ENCODE measurements at regions not wholly inside any gene's neighbourhood (a gene's known extent, or its start where the extent isn't known, plus 50 kb on each side); places are given as distances from the start of the nearest gene placed in this dataset.
A peak's percentile ranks its signal among the peaks of the same experiment; 100 is the strongest.

GRCh38 chr12:107144441-107144840 is 51.1 kb upstream of the CRY1 start:
- in situ Hi-C loops (cut with MboI): no loop called here

GRCh38 chr12:107144990-107145389 is 51.6 kb upstream of the CRY1 start:
- 34% methylated on average over 2 of the region's 2 CpGs for WGBS, 2 experiments (ENCODE audit: low coverage in 1 of 2, low lambda C conversion rate in 2 of 2, missing lambda C conversion rate in 2 of 2)

More at GRCh38 chr12:107144441-107144840, 51.1 kb upstream of the CRY1 start:
- TF ChIP-seq EZH2phosphoT487 (IDR thresholded peaks at IDR 0.05; ENCODE audit: insufficient read depth, low read depth) (no peak), EZH2 (IDR thresholded peaks at IDR 0.05; ENCODE audit: insufficient read depth, poor library complexity, severe bottlenecking) (no peak)
- Histone ChIP-seq H3K9ac (no peak overlapping the region), H3K27me3 (replicated peaks; ENCODE audit: insufficient read depth) (0 out of 2 replicates have a peak, but pooled peaks cover 5% of the 10 kb centered on the region), H2AFZ (no peak overlapping the region), H3K9me3 (ENCODE audit: low read depth) (no peaks in the 10 kb centered on the region), H3K79me2 (ENCODE audit: insufficient read depth) (no peaks in the 10 kb centered on the region), H3F3A (ENCODE audit: insufficient read depth) (no peaks in the 10 kb centered on the region), H4K20me1 (ENCODE audit: insufficient read depth) (no peaks in the 10 kb centered on the region), H3K9me2 (ENCODE audit: insufficient read depth) (no peaks in the 10 kb centered on the region), H3K36me3 (ENCODE audit: low read depth) (no peaks in the 10 kb centered on the region), H3K4me1 (ENCODE audit: insufficient read depth) (no peaks in the 10 kb centered on the region), H3K4me2 (ENCODE audit: unreplicated experiment) (no peak overlapping the region), H3K4me3 (no peak overlapping the region), H3K27ac (no peak overlapping the region)
- WGBS, 2 experiments (ENCODE audit: low coverage in 1 of 2, low lambda C conversion rate in 2 of 2, missing lambda C conversion rate in 2 of 2): 64 to 66% methylated on average over 7 of the region's 7 CpGs
- no peak for DNase-seq

GRCh38 chr12:107145397-107145796 is 52.0 kb upstream of the CRY1 start:
- no peaks in the 10 kb centered on the region for H3F3A ChIP-seq (ENCODE audit: insufficient read depth)
- TF ChIP-seq EZH2phosphoT487 (IDR thresholded peaks at IDR 0.05; ENCODE audit: insufficient read depth, low read depth) (no peak), EZH2 (IDR thresholded peaks at IDR 0.05; ENCODE audit: insufficient read depth, poor library complexity, severe bottlenecking) (no peak)
- no peak overlapping the region for H3K27ac ChIP-seq
- H3K79me2 ChIP-seq (ENCODE audit: insufficient read depth): no peaks in the 10 kb centered on the region
- DNase-seq: peak; percentile 18
- H3K4me1 ChIP-seq (ENCODE audit: insufficient read depth): no peaks in the 10 kb centered on the region
- no peak overlapping the region for H3K4me3 ChIP-seq
- H3K9me2 ChIP-seq (ENCODE audit: insufficient read depth): no peaks in the 10 kb centered on the region
- no peaks in the 10 kb centered on the region for H3K9me3 ChIP-seq (ENCODE audit: low read depth)
- H3K27me3 ChIP-seq (replicated peaks; ENCODE audit: insufficient read depth): 0 out of 2 replicates have a peak, but pooled peaks cover 5% of the 10 kb centered on the region
- no peaks in the 10 kb centered on the region for H4K20me1 ChIP-seq (ENCODE audit: insufficient read depth)
- H3K36me3 ChIP-seq (ENCODE audit: low read depth): no peaks in the 10 kb centered on the region
- in situ Hi-C loops (cut with MboI): no loop called here
- no peak overlapping the region for H2AFZ ChIP-seq
- no peak overlapping the region for H3K4me2 ChIP-seq (ENCODE audit: unreplicated experiment)
- 46 to 49% methylated on average over 6 of the region's 6 CpGs for WGBS, 2 experiments (ENCODE audit: low coverage in 1 of 2, low lambda C conversion rate in 2 of 2, missing lambda C conversion rate in 2 of 2)
- no peak overlapping the region for H3K9ac ChIP-seq

More at GRCh38 chr12:107144990-107145389, 51.6 kb upstream of the CRY1 start:
- H3K9me2 ChIP-seq (ENCODE audit: insufficient read depth): no peaks in the 10 kb centered on the region
- DNase-seq: no peak
- 0 out of 2 replicates have a peak, but pooled peaks cover 5% of the 10 kb centered on the region for H3K27me3 ChIP-seq (replicated peaks; ENCODE audit: insufficient read depth)
- H3F3A ChIP-seq (ENCODE audit: insufficient read depth): no peaks in the 10 kb centered on the region
- H4K20me1 ChIP-seq (ENCODE audit: insufficient read depth): no peaks in the 10 kb centered on the region
- no peaks in the 10 kb centered on the region for H3K79me2 ChIP-seq (ENCODE audit: insufficient read depth)
- no peaks in the 10 kb centered on the region for H3K36me3 ChIP-seq (ENCODE audit: low read depth)
- no peak overlapping the region for H3K4me2 ChIP-seq (ENCODE audit: unreplicated experiment)
- TF ChIP-seq EZH2 (IDR thresholded peaks at IDR 0.05; ENCODE audit: insufficient read depth, poor library complexity, severe bottlenecking): no peak
- TF ChIP-seq EZH2phosphoT487 (IDR thresholded peaks at IDR 0.05; ENCODE audit: insufficient read depth, low read depth): no peak
- no peak overlapping the region for H3K4me3 ChIP-seq
- no peak overlapping the region for H3K9ac ChIP-seq
- H2AFZ ChIP-seq: no peak overlapping the region
- no peaks in the 10 kb centered on the region for H3K4me1 ChIP-seq (ENCODE audit: insufficient read depth)
- no peaks in the 10 kb centered on the region for H3K9me3 ChIP-seq (ENCODE audit: low read depth)
- H3K27ac ChIP-seq: no peak overlapping the region
- in situ Hi-C loops (cut with MboI): no loop called here

GRCh38 chr12:107148107-107148506 is 54.8 kb upstream of the CRY1 start:
- TF ChIP-seq EZH2phosphoT487 (IDR thresholded peaks at IDR 0.05; ENCODE audit: insufficient read depth, low read depth): no peak
- no peak for TF ChIP-seq EZH2 (IDR thresholded peaks at IDR 0.05; ENCODE audit: insufficient read depth, poor library complexity, severe bottlenecking)
- Histone ChIP-seq H2AFZ (no peak overlapping the region), H3K4me1 (ENCODE audit: insufficient read depth) (no peaks in the 10 kb centered on the region), H3F3A (ENCODE audit: insufficient read depth) (no peaks in the 10 kb centered on the region), H3K27me3 (replicated peaks; ENCODE audit: insufficient read depth) (no peaks in the 10 kb centered on the region), H3K27ac (no peak overlapping the region), H3K4me3 (no peak overlapping the region), H3K79me2 (ENCODE audit: insufficient read depth) (no peaks in the 10 kb centered on the region), H4K20me1 (ENCODE audit: insufficient read depth) (no peaks in the 10 kb centered on the region), H3K4me2 (ENCODE audit: unreplicated experiment) (no peak overlapping the region), H3K36me3 (ENCODE audit: low read depth) (no peaks in the 10 kb centered on the region), H3K9me2 (ENCODE audit: insufficient read depth) (no peaks in the 10 kb centered on the region), H3K9ac (no peak overlapping the region), H3K9me3 (ENCODE audit: low read depth) (no peaks in the 10 kb centered on the region)
- DNase-seq: no peak
- WGBS, 2 experiments (ENCODE audit: low coverage in 1 of 2, low lambda C conversion rate in 2 of 2, missing lambda C conversion rate in 2 of 2): 43 to 52% methylated on average over 2 of the region's 2 CpGs
- in situ Hi-C loops (cut with MboI): no loop called here

- Histone ChIP-seq H3K4me1 (ENCODE audit: insufficient read depth) (no peaks in the 10 kb centered on the region), H3K27ac (no peak overlapping the region), H3K9me3 (ENCODE audit: low read depth) (no peaks in the 10 kb centered on the region), H3K4me3 (no peak overlapping the region), H3K27me3 (replicated peaks; ENCODE audit: insufficient read depth) (peaks cover 3% of the 10 kb centered on the region; the same call in 1 of the 2 replicates), H3K79me2 (ENCODE audit: insufficient read depth) (no peaks in the 10 kb centered on the region), H3K9me2 (ENCODE audit: insufficient read depth) (no peaks in the 10 kb centered on the region), H3F3A (ENCODE audit: insufficient read depth) (no peaks in the 10 kb centered on the region), H2AFZ (no peak overlapping the region), H3K9ac (no peak overlapping the region), H3K36me3 (ENCODE audit: low read depth) (no peaks in the 10 kb centered on the region), H4K20me1 (ENCODE audit: insufficient read depth) (no peaks in the 10 kb centered on the region), H3K4me2 (ENCODE audit: unreplicated experiment) (no peak overlapping the region)
- in situ Hi-C loops (cut with MboI): no loop called here
- no peak for DNase-seq
- 59 to 66% methylated on average over 3 of the region's 3 CpGs for WGBS, 2 experiments (ENCODE audit: low coverage in 1 of 2, low lambda C conversion rate in 2 of 2, missing lambda C conversion rate in 2 of 2)
- no peak for TF ChIP-seq EZH2 (IDR thresholded peaks at IDR 0.05; ENCODE audit: insufficient read depth, poor library complexity, severe bottlenecking)
- no peak for TF ChIP-seq EZH2phosphoT487 (IDR thresholded peaks at IDR 0.05; ENCODE audit: insufficient read depth, low read depth)
These were observed 59.0 kb upstream of the CRY1 start for GRCh38 chr12:107152315-107152714.

All from GM23248 (cell line).